GM18498 (cell line): ENCODE measurements at regions not wholly inside any gene's neighbourhood (a gene's known extent, or its start where the extent isn't known, plus 50 kb on each side); places are given as distances from the start of the nearest gene placed in this dataset.
A peak's percentile ranks its signal among the peaks of the same experiment; 100 is the strongest.

Experiments
- ATAC-seq: cut with Tn5 transposase; IDR thresholded peaks from one replicate; pipeline ENCODE4 v1.9.1; 2021; ENCODE audit warnings: mild to moderate bottlenecking, moderate library complexity; ENCODE audit not compliant: unreplicated experiment

DNA sequence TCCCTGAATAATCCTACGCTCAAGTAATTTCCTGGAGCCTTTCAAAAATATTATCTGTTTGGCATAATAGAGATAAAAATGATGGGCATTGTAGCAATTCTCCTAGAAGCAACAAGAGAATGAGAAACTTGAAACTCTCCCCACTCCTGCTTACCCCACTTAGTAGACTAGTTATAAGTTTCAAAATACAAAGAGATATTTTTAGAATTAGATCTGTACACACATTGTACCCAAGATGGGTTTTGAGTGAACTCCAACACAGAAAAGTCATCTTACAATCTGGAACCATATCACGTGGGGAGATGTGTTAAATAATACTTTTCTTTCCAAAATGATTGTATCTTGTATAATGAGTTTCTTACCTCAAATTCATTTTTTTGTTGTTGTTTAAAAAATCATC is 484.9 kb downstream of the LPIN1 start:
- no peak for ATAC-seq

- no peak for ATAC-seq
Observed at GRCh38 chr2:12232876-12233275, 483.9 kb upstream of the TRIB2 start.

DNA sequence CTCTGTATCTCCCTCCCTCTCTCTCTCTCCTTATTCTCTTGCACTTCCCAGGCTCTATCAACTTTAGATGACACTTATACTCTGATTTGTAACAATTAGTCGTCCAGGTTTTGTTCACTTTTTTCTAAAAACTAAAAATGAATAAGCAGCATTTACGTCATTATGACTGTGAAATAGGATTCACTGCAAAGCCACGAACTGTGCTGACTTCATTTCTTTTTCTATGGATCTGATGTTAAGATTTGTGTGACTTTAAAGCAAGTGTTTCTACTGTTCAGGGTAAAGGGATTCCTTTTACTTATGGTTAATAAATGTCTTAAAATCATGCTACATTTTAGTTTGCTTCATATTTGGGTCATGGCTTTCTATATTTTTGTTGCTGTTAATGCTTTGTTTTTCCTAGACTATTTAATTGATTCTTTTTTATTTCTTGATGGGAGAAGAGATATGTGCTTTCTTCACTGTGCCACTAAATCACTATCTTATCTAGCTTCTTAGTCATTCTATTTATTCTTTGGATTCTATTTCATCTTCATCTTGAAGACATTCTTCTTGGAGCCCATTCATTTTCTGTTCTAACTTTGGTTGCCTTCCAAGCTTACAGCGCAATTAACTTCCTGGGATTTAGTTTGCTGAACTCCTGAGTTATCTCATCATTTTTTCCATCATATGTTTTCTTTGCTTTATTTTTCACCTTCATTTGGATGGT is 480.4 kb upstream of the TRIB2 start:
- ATAC-seq, result no peak

DNA sequence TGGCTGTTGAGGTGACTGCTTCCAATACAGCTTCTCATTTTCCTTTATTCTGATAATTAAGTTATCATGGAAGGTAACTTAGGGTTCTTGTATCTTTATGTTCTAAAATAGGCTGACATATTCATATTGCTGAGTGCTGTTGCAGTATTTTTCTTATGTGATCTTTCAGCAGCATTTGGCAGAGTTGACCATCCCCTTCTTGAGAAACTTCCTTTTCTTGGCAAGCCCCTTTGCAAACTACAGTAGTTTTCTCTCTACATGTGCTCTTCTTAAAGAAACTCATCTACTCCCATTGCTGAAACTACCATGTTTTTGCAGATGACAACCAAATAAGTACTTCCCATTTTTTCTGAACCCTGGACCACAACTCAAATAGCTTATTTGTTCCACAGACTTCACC is 476.5 kb upstream of the TRIB2 start:
- no peak for ATAC-seq

- ATAC-seq, result no peak
Observed at GRCh38 chr2:12243381-12243780, 473.4 kb upstream of the TRIB2 start.

GRCh38 chr2:12244070-12244469 is 472.7 kb upstream of the TRIB2 start:
- ATAC-seq, result no peak

GRCh38 chr2:12251121-12251520 is 465.6 kb upstream of the TRIB2 start:
- no peak for ATAC-seq

- no peak for ATAC-seq
Observed at GRCh38 chr2:12251749-12252148, 465.0 kb upstream of the TRIB2 start.

DNA sequence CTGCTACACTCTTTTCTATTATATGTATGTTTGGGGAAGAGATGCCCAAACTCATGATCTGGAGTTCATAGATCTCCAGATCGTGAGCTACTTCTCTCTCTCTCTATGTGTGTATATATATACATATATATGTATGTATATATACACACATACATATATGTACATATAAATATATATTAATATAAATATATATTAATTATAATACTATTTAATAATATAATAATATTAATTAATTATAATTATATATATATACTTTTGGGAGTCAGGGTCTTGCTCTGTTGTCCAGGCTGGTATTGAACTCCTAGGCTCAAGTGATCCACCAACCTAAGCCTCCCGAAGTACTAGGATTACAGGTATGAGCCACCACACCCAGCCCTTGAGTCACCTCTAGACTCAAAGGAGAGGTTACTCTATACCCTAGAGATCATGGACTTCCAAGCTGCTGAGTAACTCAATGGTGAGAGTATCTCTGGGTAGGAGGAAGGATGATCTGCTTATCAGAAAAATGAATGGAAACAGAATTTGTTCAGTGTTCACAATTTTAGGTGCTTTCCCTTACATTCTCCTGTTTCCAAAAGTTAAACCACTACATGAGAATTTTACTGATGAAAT is 463.5 kb upstream of the TRIB2 start:
- ATAC-seq, result no peak

DNA sequence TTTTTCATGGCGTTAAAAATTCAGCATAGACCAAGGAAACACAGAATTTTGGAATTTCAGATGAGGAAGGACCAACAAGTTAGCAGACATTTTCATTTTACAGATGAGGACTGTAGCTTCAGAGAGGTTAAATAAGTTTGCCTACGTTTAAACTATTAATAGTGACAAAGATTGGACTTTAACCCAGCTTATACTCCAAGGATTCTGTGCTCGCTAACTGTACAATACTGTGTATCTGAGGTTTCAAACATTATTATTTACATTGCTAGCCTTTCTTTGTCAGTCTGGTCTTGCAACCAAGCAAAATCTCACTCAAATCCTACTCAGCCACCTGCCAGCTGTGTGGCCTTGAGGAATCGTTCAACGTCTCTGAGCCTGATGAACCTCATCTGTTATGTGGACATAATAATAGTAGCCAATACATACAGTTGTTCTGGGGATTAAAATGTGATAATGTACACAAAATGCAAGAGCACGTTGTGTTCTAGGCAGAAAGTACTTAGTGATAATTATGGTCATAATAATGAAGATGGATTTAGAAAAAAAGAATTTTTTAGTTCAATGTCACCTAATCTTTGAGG is 462.4 kb upstream of the TRIB2 start:
- no peak for ATAC-seq

- ATAC-seq, result no peak
Observed at GRCh38 chr2:12256206-12256605, 460.5 kb upstream of the TRIB2 start.

GRCh38 chr2:12257476-12257875 is 459.3 kb upstream of the TRIB2 start:
- no peak for ATAC-seq

DNA sequence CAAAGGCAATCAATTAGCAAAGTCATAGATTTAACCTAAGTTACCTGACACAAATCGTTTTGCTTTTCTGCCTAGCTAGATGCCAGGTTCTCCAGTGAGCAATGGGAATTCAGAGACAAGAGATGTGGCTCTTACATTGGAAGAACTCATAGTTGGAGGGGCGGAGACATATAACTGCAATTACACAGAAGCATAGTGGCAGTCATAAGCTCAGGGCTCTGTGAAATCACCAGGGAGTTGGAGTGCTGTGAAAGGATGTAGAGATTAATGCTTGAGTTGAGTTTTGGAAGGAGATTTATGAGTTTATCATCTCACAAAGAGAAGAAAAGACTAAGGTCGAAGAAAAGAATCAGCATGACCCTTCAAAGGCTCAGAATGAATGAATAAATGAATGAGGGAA is 457.2 kb upstream of the TRIB2 start:
- no peak for ATAC-seq

DNA sequence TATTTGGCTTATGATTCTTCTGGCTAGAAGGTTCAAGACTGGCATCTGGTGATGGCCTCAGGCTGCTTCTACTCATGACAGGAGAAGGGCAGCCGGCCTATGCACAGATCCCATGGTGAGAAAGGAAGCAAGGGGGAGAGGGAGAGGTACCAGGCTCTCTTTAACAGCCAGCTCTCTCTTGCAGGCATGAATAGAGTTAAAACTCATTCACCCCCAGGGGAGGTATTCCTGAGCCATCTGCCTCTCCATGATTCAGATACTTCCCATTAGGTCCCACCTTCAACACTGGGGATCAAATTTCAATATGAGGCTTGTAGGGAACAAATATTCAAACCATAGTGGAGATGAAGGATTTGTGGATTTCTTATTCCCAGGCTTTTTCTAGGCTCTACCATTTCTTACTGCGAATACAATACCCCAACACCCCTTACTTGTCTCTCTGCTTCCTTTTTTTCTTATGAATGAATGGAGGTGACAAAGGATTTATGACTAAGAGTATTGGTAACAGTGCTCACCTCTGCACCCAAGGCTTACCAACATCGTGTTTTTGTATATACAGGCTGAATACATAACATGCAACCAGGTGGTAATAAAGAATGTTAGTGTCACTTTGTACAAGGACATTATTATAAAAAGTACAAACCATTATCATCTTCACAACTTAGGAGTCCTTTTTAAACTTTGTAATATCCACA is 454.6 kb upstream of the TRIB2 start:
- peak; percentile 40 for ATAC-seq

GRCh38 chr2:12262681-12263436 is 453.9 kb upstream of the TRIB2 start:
- ATAC-seq, result peak; percentile 85

DNA sequence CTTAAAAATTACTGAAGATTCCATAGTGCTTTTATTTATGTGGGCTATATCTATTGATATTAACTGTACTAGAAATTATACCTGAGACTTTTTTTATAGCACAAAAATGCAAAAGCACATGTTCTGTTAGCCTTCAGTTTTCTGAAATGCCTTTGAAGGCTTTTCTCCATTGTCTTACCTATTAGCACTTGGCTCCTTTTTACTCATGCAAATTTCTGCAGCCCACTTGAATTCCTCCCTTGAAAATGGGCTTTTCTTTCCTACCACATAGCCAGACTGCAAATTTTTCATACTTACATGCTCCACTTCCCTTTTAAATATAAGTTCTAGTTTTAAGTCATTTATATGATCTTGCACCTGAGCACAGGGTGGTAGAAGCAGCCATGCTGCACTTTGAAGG is 453.0 kb upstream of the TRIB2 start:
- ATAC-seq, result no peak

DNA sequence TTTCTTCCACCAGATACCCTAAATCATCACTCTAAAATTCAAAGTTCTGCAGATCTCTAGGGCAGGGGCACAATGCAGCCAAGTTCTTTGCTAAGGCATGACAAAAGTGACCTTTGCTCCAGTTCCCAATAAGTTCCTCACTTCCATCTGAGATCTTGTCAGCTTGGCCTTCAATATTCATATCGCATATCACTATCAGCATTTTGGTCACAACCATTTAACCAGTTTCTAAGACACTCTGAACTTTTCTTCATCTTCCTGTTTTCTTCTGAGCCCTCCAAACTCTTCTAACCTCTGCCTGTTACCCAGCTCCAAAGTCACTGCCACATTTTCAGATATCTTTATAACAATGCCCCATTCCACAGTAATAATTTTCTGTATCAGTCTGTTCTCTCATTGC is 452.6 kb upstream of the TRIB2 start:
- ATAC-seq, result no peak

GRCh38 chr2:12265646-12266045 is 451.1 kb upstream of the TRIB2 start:
- ATAC-seq, result no peak

DNA sequence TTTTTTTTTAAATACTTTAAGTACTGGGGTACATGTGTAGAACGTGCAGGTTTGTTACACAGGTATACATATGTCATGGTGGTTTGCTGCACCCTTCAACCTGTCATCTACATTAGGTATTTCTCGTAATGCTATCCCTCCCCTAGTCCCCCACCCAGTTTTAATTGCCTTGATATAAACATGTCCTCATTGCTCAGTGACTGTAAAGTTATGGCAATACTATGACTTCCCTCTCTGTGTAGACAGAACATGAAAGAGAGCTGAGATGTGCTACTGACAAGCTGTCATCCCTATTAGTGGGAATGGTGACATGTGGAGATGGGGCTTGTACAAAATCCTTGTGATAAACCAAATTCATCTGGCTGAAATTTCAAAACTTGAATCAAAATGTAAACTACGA is 449.7 kb upstream of the TRIB2 start:
- no peak for ATAC-seq

DNA sequence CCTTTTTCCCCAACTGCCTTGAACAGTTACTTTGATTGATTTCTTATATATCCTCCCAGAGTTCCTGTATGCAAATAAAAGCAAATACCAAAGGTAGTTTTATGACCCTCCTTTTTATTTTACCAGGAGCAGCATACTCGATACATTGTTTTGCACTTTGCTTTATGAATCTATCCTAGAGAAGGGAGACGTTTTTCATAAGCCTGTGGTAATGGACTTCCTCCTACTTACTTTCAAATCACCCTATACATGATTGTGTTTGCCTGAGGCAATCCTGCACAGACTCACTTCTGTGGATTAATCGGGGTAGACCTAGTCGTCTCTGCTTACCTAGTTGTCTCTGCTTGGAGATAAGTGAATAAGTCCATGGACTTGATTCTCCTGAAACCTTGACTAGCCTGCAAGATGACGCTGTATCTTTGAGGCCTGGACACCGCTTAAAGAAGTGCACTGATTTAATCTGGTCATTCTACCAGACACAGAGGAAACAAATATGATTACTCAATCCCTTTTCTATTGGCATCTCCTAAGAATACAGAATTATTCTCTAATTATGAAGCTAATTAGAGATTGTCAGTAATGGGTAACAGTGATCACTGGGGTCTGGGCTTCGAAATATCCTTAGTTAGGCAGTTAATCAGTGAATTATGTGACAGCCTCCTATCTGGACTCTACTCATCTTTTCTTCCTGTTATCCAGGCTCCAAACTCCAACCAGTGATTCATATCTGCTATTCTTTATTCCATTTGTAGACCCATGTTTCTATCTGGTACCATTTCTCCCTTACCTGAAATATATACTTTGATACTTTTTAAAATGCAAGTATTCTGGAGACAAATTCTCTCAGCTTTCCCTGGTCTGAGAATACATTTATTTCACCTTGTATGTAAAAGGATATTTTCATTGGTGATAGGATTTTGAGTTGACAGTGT is 447.4 kb upstream of the TRIB2 start:
- ATAC-seq, result no peak
